ENCODE measurements at regions not wholly inside any gene's neighbourhood (a gene's known extent, or its start where the extent isn't known, plus 50 kb on each side); places are given as distances from the start of the nearest gene placed in this dataset.

- TF ChIP-seq, protein P1, sequence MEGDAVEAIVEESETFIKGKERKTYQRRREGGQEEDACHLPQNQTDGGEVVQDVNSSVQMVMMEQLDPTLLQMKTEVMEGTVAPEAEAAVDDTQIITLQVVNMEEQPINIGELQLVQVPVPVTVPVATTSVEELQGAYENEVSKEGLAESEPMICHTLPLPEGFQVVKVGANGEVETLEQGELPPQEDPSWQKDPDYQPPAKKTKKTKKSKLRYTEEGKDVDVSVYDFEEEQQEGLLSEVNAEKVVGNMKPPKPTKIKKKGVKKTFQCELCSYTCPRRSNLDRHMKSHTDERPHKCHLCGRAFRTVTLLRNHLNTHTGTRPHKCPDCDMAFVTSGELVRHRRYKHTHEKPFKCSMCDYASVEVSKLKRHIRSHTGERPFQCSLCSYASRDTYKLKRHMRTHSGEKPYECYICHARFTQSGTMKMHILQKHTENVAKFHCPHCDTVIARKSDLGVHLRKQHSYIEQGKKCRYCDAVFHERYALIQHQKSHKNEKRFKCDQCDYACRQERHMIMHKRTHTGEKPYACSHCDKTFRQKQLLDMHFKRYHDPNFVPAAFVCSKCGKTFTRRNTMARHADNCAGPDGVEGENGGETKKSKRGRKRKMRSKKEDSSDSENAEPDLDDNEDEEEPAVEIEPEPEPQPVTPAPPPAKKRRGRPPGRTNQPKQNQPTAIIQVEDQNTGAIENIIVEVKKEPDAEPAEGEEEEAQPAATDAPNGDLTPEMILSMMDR (conservative IDR thresholded peaks at IDR 0.05; ENCODE audit: low read depth, low read length) = no peak
- TF ChIP-seq RFX5 (IDR thresholded peaks at IDR 0.05; ENCODE audit: low read depth, low read length) = no peak
- no peak for TF ChIP-seq POLR2A (IDR thresholded peaks at IDR 0.05; ENCODE audit: low read depth, low read length)
- no peak for TF ChIP-seq RAD21 (IDR thresholded peaks at IDR 0.05; ENCODE audit: low read length)
- no peak for TF ChIP-seq MAZ (IDR thresholded peaks at IDR 0.05; ENCODE audit: borderline replicate concordance, low read depth, low read length)
- TF ChIP-seq MXI1 (IDR thresholded peaks at IDR 0.05; ENCODE audit: borderline replicate concordance, low read depth, low read length) = no peak
- TF ChIP-seq MAFK (IDR thresholded peaks at IDR 0.05; ENCODE audit: low read depth, low read length) = no peak
- no peak for TF ChIP-seq CEBPB (IDR thresholded peaks at IDR 0.05; ENCODE audit: low read depth, low read length)
- TF ChIP-seq USF2 (IDR thresholded peaks at IDR 0.05; ENCODE audit: low read depth, low read length) = no peak
- TF ChIP-seq, protein P2, sequence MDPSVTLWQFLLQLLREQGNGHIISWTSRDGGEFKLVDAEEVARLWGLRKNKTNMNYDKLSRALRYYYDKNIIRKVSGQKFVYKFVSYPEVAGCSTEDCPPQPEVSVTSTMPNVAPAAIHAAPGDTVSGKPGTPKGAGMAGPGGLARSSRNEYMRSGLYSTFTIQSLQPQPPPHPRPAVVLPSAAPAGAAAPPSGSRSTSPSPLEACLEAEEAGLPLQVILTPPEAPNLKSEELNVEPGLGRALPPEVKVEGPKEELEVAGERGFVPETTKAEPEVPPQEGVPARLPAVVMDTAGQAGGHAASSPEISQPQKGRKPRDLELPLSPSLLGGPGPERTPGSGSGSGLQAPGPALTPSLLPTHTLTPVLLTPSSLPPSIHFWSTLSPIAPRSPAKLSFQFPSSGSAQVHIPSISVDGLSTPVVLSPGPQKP (IDR thresholded peaks at IDR 0.05; ENCODE audit: borderline replicate concordance, low read depth, low read length) = no peak
- TF ChIP-seq RCOR1 (IDR thresholded peaks at IDR 0.05; ENCODE audit: insufficient replicate concordance, low read length) = no peak
- TF ChIP-seq SMC3 (IDR thresholded peaks at IDR 0.05; ENCODE audit: low read depth, low read length) = no peak
Observed at GRCh38 chr14:31970744-31971143, 106.4 kb upstream of the ARHGAP5 start.
